CD14-positive monocyte (primary cell): ENCODE measurements at regions not wholly inside any gene's neighbourhood (a gene's known extent, or its start where the extent isn't known, plus 50 kb on each side); places are given as distances from the start of the nearest gene placed in this dataset.

Source experiments
- DNase-seq, 3 donors: peaks; one replicate each; pipeline ENCODE4 v3.0.0-alpha.2; 2011 to 2022
- H2AFZ ChIP-seq: 2 replicates; pipeline ENCODE4 v1.6.0; 2012; ENCODE audit warnings: mild to moderate bottlenecking, low read depth, low read length, inconsistent platforms; ENCODE audit not compliant: insufficient read depth, poor library complexity, severe bottlenecking
- H3K27ac ChIP-seq, 2 donors: 1 replicate in 1 of 2; 2 replicates in 1 of 2; pipeline ENCODE4 v1.5.1; 2012 to 2013; ENCODE audit warnings: low read length in 2 of 2, control low read depth in 1 of 2, inconsistent platforms in 1 of 2, low read depth in 1 of 2, mild to moderate bottlenecking in 1 of 2
- H3K27me3 ChIP-seq, 2 donors: one replicate each; pipeline versions ENCODE4 v1.6.0 to v1.6.1; 2011 to 2013; ENCODE audit warnings: low read length in 2 of 2; ENCODE audit not compliant: control insufficient read depth in 2 of 2, insufficient read depth in 2 of 2
- H3K36me3 ChIP-seq, 2 donors: replicated peaks in 1 of 2; 1 replicate in 1 of 2; 2 replicates in 1 of 2; pipeline versions ENCODE4 v1.5.1 to v1.6.1; 2012 to 2013; ENCODE audit warnings: low read length in 2 of 2, control low read depth in 1 of 2, inconsistent platforms in 1 of 2, mild to moderate bottlenecking in 1 of 2; ENCODE audit not compliant: insufficient read depth in 2 of 2, control insufficient read depth in 1 of 2
- H3K4me1 ChIP-seq, 2 donors: 1 replicate in 1 of 2; 2 replicates in 1 of 2; pipeline versions ENCODE4 v1.5.1 to v1.6.1; 2012 to 2013; ENCODE audit warnings: low read length in 2 of 2, control low read depth in 1 of 2, inconsistent platforms in 1 of 2, mild to moderate bottlenecking in 1 of 2, moderate library complexity in 1 of 2; ENCODE audit not compliant: insufficient read depth in 2 of 2, control insufficient read depth in 1 of 2
- H3K4me2 ChIP-seq: replicated peaks from 2 replicates; pipeline ENCODE3; 2012; ENCODE audit warnings: low read length, moderate library complexity, mild to moderate bottlenecking; ENCODE audit not compliant: poor library complexity, severe bottlenecking; ENCODE audit errors: extremely low read depth
- H3K4me3 ChIP-seq, 3 experiments: fragments of 200-600 bp in 1 of 3; sonication (generic) in 1 of 3; replicated peaks in 1 of 3; 1 replicate in 2 of 3; 2 replicates in 1 of 3; pipeline ENCODE4 v1.5.1; 2011 to 2013; ENCODE audit warnings: low read length in 3 of 3, mild to moderate bottlenecking in 3 of 3, control low read depth in 2 of 3, low read depth in 2 of 3, inconsistent platforms in 1 of 3, moderate library complexity in 1 of 3
- H3K79me2 ChIP-seq: 2 replicates; pipeline ENCODE4 v1.6.0; 2012; ENCODE audit warnings: mild to moderate bottlenecking, control low read depth, inconsistent platforms, low read length, moderate library complexity; ENCODE audit not compliant: insufficient read depth
- H3K9ac ChIP-seq: 2 replicates; pipeline ENCODE4 v1.6.0; 2017; ENCODE audit warnings: low read length, mild to moderate bottlenecking; ENCODE audit not compliant: insufficient read depth, poor library complexity, severe bottlenecking
- H3K9me3 ChIP-seq, 2 donors: replicated peaks in 1 of 2; 1 replicate in 1 of 2; 2 replicates in 1 of 2; pipeline versions ENCODE4 v1.5.1 to v1.6.1; 2012 to 2013; ENCODE audit warnings: low read length in 2 of 2, control low read depth in 1 of 2; ENCODE audit not compliant: control insufficient read depth in 1 of 2, insufficient read depth in 1 of 2
- H4K20me1 ChIP-seq: 2 replicates; pipeline ENCODE4 v1.6.0; 2012; ENCODE audit warnings: mild to moderate bottlenecking, low read length, control low read depth, moderate library complexity; ENCODE audit not compliant: insufficient read depth
- H3K27ac Mint-ChIP-seq, 7 donors: one replicate each; pipeline ENCODE4 v1.8.0; 2020; ENCODE audit warnings: mild to moderate bottlenecking in 7 of 7, mixed read lengths in 7 of 7, moderate library complexity in 6 of 7, inconsistent platforms in 2 of 7
- H3K27me3 Mint-ChIP-seq, 3 donors: one replicate each; pipeline ENCODE4 v1.8.0; 2021 to 2022; ENCODE audit warnings: low read depth in 3 of 3, mild to moderate bottlenecking in 3 of 3, mixed read lengths in 3 of 3, moderate library complexity in 3 of 3, inconsistent platforms in 1 of 3
- H3K36me3 Mint-ChIP-seq, 2 donors: one replicate each; pipeline ENCODE4 v1.8.0; 2020; ENCODE audit warnings: mixed read lengths in 2 of 2, inconsistent platforms in 1 of 2, mild to moderate bottlenecking in 1 of 2
- H3K4me1 Mint-ChIP-seq: one replicate; pipeline ENCODE4 v1.8.0; 2020; ENCODE audit warnings: mild to moderate bottlenecking, mixed read lengths
- H3K4me3 Mint-ChIP-seq, 2 donors: one replicate each; pipeline ENCODE4 v1.8.0; 2020; ENCODE audit warnings: mild to moderate bottlenecking in 2 of 2, mixed read lengths in 2 of 2, moderate library complexity in 1 of 2
- H3K9me3 Mint-ChIP-seq, 7 donors: one replicate each; pipeline ENCODE4 v1.8.0; 2020 to 2022; ENCODE audit warnings: mixed read lengths in 7 of 7, mild to moderate bottlenecking in 6 of 7, moderate library complexity in 6 of 7, inconsistent platforms in 2 of 7
- CTCF ChIP-seq: fragments of 200-600 bp; IDR thresholded peaks from one replicate; pipeline ENCODE4 v1.8.0; 2022; ENCODE audit warnings: antibody characterized with exemption, mild to moderate bottlenecking
- WGBS: methylation state at CpG from one replicate; pipeline ENCODE4 v1.1.5; 2013; ENCODE audit warnings: missing lambda C conversion rate; ENCODE audit not compliant: insufficient coverage; 5-methylcytosine and 5-hydroxymethylcytosine counted together
- intact Hi-C, 2 donors: fragments of 100-400 bp; cut with micrococcal nuclease; formaldehyde crosslinking; loops; one replicate each; pipeline versions ENCODE4 v1.15.0 to v1.15.1; 2023

- intact Hi-C loops = loop anchor here (10.0 kb wide), 2 partner anchors 122 to 488 kb away; partner anchors contain the start of genes SLC38A6 (in 1 of the 2) and TRMT5 (in 1 of the 2)
- H3K36me3 Mint-ChIP-seq = peaks cover 3 to 7% of the 10 kb centered on the region in 2 donors
- Histone ChIP-seq H3K36me3 (no peaks in the 10 kb centered on the region), H3K4me3 (no peak overlapping the region), H3K4me2 (no peak overlapping the region), H4K20me1 (no peaks in the 10 kb centered on the region), H3K79me2 (no peaks in the 10 kb centered on the region), H3K4me1 (peaks cover 43 to 45% of the 10 kb centered on the region in 2 donors), H3K9me3 (no peaks in the 10 kb centered on the region), H3K27ac (peak overlapping the region in 1 of 2 donors; percentile 14), H3K27me3 (no peaks in the 10 kb centered on the region), H2AFZ (no peak overlapping the region), H3K9ac (no peak overlapping the region)
- no peak for TF ChIP-seq CTCF
- DNase-seq = peak; percentile 47 to 55 (median 55)
- H3K27ac Mint-ChIP-seq = peak overlapping the region; percentile 69 to 86 (median 78)
- peaks cover 0 to 7% (median 2%) of the 10 kb centered on the region in 3 donors for H3K27me3 Mint-ChIP-seq
- H3K9me3 Mint-ChIP-seq = peaks cover 2 to 7% (median 4%) of the 10 kb centered on the region in 7 donors
- 100% methylated on average over 1 of the region's 5 CpGs for WGBS
- H3K4me1 Mint-ChIP-seq = peaks cover 49% of the 10 kb centered on the region
- H3K4me3 Mint-ChIP-seq = no peak overlapping the region
Observed at GRCh38 chr14:61106271-61106958, 125.4 kb downstream of the SLC38A6 start.

DNA sequence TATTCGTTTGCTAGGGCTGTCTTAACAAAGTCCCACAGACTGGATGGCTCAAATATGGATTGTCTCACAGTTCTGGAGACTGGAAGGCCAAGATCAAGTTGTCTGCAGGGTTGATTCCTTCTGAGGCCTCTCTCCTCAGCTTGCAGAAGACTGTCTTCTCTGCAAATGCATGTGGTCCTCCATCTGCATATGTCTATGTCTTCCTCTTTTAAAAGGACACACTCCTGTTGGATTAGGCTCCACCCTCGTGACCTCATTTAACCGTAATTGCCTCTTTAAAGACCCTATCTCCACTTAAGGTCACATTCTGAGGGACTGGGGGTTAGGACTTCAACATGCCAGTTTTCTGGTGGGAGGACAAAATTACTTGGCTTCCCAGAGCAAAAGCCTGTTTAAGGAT lies 123.3 kb downstream of the SLC38A6 start:
- Histone ChIP-seq H3K4me3 (peak overlapping the region in 1 of 3 experiments; percentile 49), H3K4me2 (peak overlapping the region; percentile 52), H3K79me2 (no peaks in the 10 kb centered on the region), H3K9ac (peak overlapping the region; percentile 71), H3K36me3 (no peaks in the 10 kb centered on the region), H3K9me3 (no peaks in the 10 kb centered on the region), H2AFZ (peak overlapping the region; percentile 38), H3K27ac (peak overlapping the region; percentile 89 to 98), H3K27me3 (no peaks in the 10 kb centered on the region), H4K20me1 (no peaks in the 10 kb centered on the region), H3K4me1 (peaks cover 57 to 59% of the 10 kb centered on the region in 2 donors)
- DNase-seq = peak; percentile 39 to 51 (median 47)
- Mint-ChIP-seq H3K27me3 (no peaks in the 10 kb centered on the region), H3K36me3 (peaks cover 6 to 12% of the 10 kb centered on the region in 2 donors), H3K4me1 (peaks cover 58% of the 10 kb centered on the region), H3K27ac (peak overlapping the region; percentile 98 to 100 (median 99)), H3K9me3 (peaks cover 0 to 8% (median 3%) of the 10 kb centered on the region in 7 donors), H3K4me3 (peak overlapping the region; percentile 55 to 82)
- no peak for TF ChIP-seq CTCF
- intact Hi-C loops = loop anchor here (5.0 to 10.0 kb wide), 4 partner anchors 120 to 1012 kb away; partner anchors contain the start of genes SLC38A6 (in 2 of the 2), TRMT5 (in 2 of the 2) and PCNX4 (in 1 of the 2)
- WGBS = no CpG with 5 or more reads among the region's 3 CpGs
